ENCODE measurements at regions not wholly inside any gene's neighbourhood (a gene's known extent, or its start where the extent isn't known, plus 50 kb on each side); places are given as distances from the start of the nearest gene placed in this dataset.

GRCh38 chr5:51172903-51173626 lies 210.2 kb upstream of the ISL1 start:
- TF ChIP-seq CTCF (IDR thresholded peaks at IDR 0.05; ENCODE audit: unreplicated experiment) = no peak
- DNase-seq (ENCODE audit: low spot score in 2 of 2, unreplicated experiment in 2 of 2) = no peak
- H3K27me3 Mint-ChIP-seq (ENCODE audit: low read depth) = no peaks in the 10 kb centered on the region
- H3K27ac Mint-ChIP-seq = no peak overlapping the region
- no peaks in the 10 kb centered on the region for H3K4me1 Mint-ChIP-seq
- H3K36me3 Mint-ChIP-seq = no peaks in the 10 kb centered on the region
- no peaks in the 10 kb centered on the region for H3K9me3 Mint-ChIP-seq
- no peak overlapping the region for H3K4me3 Mint-ChIP-seq

GRCh38 chr5:51181208-51181894 lies 201.9 kb upstream of the ISL1 start:
- Mint-ChIP-seq H3K4me3 (no peak overlapping the region), H3K27me3 (ENCODE audit: low read depth) (peaks cover 3% of the 10 kb centered on the region), H3K9me3 (no peaks in the 10 kb centered on the region), H3K36me3 (no peaks in the 10 kb centered on the region), H3K27ac (no peak overlapping the region), H3K4me1 (peaks cover 4% of the 10 kb centered on the region)
- TF ChIP-seq CTCF (IDR thresholded peaks at IDR 0.05; ENCODE audit: unreplicated experiment) = no peak
- no peak for DNase-seq (ENCODE audit: low spot score in 2 of 2, unreplicated experiment in 2 of 2)

- Mint-ChIP-seq H3K9me3 (no peaks in the 10 kb centered on the region), H3K27ac (no peak overlapping the region), H3K4me3 (no peak overlapping the region), H3K27me3 (ENCODE audit: low read depth) (peaks cover 3% of the 10 kb centered on the region), H3K36me3 (no peaks in the 10 kb centered on the region), H3K4me1 (peaks cover 8% of the 10 kb centered on the region)
- DNase-seq (ENCODE audit: low spot score in 2 of 2, unreplicated experiment in 2 of 2) = no peak
- TF ChIP-seq CTCF (IDR thresholded peaks at IDR 0.05; ENCODE audit: unreplicated experiment) = no peak
Observed at GRCh38 chr5:51185850-51186329, 197.4 kb upstream of the ISL1 start.

- peaks cover 8% of the 10 kb centered on the region for H3K4me1 Mint-ChIP-seq
- no peak for TF ChIP-seq CTCF (IDR thresholded peaks at IDR 0.05; ENCODE audit: unreplicated experiment)
- no peak for DNase-seq (ENCODE audit: low spot score in 2 of 2, unreplicated experiment in 2 of 2)
- H3K27ac Mint-ChIP-seq = no peak overlapping the region
- peaks cover 3% of the 10 kb centered on the region for H3K27me3 Mint-ChIP-seq (ENCODE audit: low read depth)
- no peaks in the 10 kb centered on the region for H3K9me3 Mint-ChIP-seq
- no peak overlapping the region for H3K4me3 Mint-ChIP-seq
- H3K36me3 Mint-ChIP-seq = no peaks in the 10 kb centered on the region
Observed at GRCh38 chr5:51188001-51188591, 195.2 kb upstream of the ISL1 start.

GRCh38 chr5:51194671-51195070 lies 188.6 kb upstream of the ISL1 start:
- no peaks in the 10 kb centered on the region for H3K9me3 Mint-ChIP-seq
- H3K4me1 Mint-ChIP-seq = peaks cover 7% of the 10 kb centered on the region
- no peak overlapping the region for H3K27ac Mint-ChIP-seq
- H3K36me3 Mint-ChIP-seq = no peaks in the 10 kb centered on the region
- no peak for TF ChIP-seq CTCF (IDR thresholded peaks at IDR 0.05; ENCODE audit: unreplicated experiment)
- H3K27me3 Mint-ChIP-seq (ENCODE audit: low read depth) = no peaks in the 10 kb centered on the region
- no peak overlapping the region for H3K4me3 Mint-ChIP-seq
- no peak for DNase-seq (ENCODE audit: low spot score in 2 of 2, unreplicated experiment in 2 of 2)
